ENCODE measurements at regions not wholly inside any gene's neighbourhood (a gene's known extent, or its start where the extent isn't known, plus 50 kb on each side); places are given as distances from the start of the nearest gene placed in this dataset.
A peak's percentile ranks its signal among the peaks of the same experiment; 100 is the strongest.

DNA sequence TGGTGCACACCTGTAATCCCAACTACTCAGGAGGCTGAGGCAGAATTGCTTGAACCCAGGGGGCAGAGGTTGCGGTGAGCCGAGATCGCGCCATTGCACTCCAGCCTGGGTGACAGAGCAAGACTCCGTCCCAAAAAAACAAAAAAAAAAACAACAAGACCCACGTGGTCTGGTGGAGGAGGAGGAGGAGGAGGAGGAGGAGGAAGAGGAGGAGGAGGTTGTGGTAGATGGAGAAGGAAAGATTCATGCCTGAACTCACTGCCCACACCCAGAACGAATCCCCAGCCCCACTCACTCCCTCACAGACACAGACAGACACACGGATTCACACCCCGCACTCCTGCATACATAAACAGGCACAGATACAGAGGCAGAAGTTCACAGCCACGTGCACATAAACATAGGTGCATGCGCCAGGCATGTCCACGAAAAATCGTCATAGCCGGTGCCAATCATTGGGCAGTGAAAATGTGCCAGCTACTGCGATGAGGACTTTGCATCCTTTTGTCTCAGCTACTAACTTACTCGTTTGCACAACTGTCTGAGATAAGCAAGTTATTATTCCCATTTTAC lies 138.5 kb downstream of the WSCD1 start:
- no peak for DNase-seq

DNA sequence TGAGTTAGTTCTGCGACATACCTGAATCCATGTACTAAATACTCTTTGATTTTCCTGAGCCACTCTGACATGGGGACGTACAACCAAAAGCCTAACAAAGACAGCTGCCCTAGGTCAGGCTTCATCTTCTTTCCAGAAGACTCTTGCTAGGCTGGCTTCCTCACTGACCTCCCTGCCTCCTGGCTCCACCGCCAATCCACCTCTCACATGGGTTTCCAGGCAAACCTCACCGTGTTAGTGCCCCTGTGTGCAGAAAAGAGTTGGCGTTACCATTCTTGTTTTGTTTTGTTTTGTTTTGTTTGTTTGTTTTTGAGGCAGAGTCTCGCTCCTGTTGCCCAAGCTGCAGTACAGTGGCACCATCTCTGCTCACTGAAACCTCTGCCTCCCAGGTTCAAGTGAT lies 135.3 kb downstream of the WSCD1 start:
- no peak for DNase-seq

DNA sequence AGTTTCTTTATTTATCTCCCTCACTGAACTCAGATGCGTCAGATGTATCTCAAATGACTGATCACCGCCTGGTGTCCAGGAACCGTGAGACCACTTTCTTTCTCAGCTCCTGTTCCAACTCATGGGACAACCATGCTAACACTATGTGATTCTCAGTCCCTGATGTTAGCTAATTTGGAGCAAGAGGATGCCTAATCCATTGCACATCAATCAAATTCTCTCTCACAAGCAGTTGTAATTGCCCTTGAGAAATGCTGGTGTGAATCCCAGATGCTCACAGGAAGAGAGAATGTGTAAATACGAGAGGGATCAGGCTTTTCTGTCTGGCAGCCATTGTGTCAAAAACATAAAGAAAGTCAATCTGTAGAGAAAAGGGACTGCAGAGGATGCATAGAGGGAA lies 134.9 kb downstream of the WSCD1 start:
- DNase-seq = no peak

DNA sequence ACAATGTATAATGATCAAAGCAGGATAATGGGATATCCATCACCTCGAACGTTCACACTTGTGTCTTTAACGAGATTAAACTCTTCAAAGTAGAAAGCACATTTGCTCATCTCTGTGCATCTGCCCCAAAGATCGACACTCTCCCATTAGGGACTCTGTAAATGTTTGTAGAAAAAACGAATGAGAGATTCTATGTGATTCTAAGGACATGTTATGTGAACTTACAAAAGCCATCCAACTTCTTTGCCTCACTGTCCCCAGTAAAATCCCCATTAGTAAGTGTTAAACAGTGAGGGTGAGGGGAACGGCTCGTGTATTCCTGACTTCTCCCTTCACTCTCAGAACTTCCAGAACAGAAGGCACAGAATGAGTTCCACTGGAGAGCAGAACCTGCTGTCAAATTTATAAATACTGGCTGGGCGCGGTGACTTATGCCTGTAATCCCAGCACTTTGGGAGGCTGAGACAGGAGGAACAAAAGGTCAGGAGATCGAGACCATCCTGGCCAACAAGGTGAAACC lies 134.1 kb downstream of the WSCD1 start:
- no peak for DNase-seq

DNA sequence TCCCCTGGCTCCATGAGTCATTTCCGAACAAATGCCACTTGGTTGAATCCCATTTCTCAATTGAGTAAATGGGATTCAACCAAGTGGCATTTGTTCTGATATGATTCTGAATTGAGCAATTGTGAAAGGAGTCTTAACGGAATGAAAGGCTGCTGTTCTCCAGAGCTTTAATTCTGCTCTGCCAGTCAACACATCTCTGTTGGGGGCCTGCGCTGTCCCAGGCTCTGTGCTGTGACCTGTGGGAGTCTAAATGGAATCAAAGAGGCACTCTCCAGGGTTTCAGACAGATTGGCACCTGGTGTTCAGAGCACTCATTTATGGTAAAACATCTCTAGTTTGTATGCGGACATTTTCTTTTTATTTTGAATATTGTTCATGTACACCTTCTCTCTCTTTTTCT lies 126.2 kb downstream of the WSCD1 start:
- no peak for DNase-seq

DNA sequence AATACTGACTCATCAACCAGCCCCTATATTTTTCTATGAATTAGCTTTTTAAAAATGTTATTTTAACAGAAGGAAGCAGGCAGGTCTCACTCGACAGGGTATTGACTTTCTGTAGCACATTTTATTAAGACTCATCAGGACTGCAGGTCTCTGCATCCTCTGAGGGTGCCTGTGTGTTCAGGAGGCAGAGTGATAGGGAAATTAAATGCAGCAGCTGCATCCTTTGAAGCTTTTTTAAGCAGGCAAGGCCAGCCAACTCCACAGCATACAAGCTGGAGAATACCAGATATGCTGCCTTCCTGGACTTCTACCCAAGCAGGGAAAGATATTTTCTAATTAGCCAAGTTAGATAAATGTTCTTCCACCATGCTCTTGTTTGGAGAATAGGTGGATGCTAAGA lies 124.9 kb downstream of the WSCD1 start:
- no peak for DNase-seq

DNA sequence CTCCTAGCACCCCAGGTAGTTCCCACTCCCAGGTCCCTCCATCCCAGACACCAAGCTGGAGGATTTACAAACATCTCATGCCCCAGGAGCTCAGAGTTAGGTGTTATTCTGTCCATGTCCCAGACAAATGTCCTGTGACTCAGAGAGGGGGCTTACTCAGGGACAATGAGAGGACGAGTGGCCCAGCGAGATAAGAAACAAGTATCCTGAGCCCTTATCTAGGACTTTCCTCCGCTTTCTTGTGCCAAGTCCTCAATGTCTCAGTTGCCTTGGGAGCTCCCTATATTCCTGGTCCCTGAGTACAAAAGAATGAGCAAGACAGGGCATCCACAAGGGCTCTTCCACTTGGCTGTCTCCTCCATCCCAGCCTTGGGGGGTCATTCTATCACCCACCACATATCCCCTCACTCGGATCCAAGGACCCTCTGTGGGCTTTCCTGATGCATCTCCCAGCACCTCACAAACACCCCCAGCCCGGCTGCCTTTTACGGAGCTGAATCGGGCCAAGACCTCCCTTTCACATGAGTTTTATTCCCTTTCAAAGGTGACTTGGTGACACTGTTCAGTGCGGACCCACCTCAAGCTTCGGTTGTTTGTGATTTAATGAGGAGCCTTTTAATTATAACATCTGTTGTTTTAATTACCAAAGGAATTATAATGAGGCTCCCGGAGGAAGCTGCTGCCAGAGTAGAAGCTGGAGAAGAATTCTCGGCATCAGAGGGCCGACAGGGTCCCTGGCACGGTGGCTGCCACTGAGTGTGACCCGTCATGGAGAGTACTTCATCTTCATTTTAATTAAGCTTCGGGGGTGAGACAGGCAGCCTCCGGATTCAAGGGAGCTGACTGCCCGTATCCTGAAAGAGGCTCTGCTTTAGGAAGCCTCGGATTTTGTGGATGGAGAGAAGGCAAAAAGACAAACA lies 121.5 kb downstream of the WSCD1 start:
- DNase-seq = peak; percentile 1

DNA sequence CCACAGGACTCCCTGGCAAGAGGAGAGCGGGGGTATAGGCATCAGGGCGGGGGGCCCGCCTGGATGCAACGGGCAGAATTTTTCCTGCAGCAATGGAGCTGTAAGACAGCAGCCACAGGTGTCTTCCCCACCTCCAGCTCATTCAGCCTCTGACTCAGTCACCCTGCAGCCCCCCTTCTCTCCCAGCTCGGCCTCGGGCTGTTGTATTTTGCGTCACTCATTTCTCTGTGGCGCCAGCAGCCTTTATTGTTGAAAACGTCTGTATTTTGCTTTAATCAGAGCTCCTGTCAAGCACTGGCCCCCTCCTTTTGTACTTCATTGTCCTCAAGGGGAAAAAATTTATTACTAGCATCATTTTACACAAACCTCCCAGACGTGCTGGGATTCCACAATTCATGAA lies 117.7 kb downstream of the WSCD1 start:
- DNase-seq = no peak

DNA sequence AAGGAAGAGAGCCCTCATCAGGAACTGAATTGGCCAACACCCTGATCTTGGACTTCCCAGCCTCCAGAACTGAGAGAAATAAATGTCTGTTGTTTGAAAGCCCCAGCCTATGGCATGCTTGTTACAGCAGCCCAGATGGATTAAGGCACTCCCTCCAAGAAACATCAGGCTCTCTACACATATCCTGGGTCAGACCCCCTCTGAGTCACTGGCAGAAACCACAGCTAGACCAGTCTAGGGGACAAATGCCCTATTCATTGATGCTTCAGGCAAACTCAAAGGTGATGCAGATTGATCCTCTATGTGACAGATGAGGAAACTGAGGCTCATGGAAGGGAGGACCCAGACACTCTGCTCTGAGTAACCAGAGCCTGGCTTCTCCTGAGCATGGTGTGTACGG lies 116.8 kb downstream of the WSCD1 start:
- DNase-seq = no peak

DNA sequence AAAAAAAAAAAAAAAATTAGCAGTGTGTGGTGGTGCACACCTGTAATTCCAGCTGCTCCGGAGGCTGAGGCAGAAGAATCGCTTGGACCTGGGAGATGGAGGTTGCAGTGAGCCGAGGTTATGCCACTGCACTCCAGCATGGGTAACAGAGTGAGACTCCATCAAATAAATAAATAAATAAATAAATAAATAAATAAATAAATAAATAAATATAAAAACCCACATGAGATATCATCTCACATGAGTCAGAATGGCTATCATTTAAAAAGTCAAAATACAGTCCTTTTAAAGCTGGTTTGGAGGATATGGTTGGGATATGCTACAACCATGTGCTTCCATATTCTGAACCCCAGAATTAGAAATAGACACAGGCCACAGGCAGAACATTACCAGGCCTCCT lies 114.3 kb downstream of the WSCD1 start:
- DNase-seq = no peak

DNA sequence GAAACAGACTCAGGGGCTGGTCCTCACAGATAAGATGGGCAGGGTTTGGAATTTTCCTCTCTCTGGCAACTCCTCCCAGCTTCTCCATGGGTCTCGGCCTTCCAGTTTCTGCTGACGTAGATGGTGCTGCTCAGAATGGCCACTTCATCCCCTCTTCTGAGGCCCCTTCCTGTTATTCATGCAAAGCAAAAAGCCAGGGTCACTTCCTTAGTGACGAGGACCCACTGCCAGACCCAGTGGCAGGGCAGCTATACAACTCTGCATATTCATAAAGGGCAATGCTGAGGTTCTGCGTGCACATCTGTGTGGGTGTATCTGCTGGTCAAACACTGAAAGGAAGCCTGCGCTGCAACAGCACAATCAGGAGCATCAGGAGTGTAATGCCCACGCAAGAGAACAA lies 108.8 kb downstream of the WSCD1 start:
- no peak for DNase-seq

DNA sequence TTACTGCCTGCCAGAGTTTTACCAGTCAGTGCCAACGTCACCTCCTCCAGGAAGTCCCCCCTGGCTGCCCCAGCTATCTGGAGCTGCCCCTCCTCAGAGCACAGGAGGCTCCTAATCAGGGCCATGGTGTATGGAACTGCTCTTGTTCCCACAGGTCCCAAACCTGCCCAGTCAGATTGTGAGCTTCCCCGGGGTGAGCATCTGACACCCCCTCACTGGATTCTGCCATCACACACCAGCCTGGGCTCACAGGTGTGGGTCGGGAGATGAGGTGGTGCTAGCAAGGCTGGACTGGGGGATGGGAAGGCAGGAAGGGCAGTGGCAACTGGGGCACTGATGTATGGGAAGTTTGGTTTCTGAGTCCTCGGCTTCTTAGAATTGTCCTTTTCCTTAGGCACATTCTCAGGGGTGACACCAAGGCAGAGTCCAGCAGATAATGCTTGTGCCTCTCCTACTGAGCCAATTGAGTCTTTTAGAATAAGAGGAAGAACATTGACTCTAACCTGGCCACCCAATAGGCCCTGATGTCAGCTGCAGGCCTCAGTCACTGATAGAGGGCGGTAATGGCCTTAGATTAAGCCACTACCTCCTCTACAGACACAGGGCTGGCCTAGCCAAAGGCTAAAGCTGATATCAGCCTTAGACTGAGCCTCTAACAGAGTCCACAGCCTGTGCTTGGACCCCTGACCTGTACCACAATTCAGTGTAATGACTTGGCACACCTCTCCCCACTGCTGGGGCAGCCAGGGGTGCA lies 107.9 kb downstream of the WSCD1 start:
- no peak for DNase-seq
